ENCODE measurements at regions not wholly inside any gene's neighbourhood (a gene's known extent, or its start where the extent isn't known, plus 50 kb on each side); places are given as distances from the start of the nearest gene placed in this dataset.
"Not testable (repeated sequence)": the region's sequence is repeated elsewhere in the genome, so short reads cannot be mapped to it uniquely, and the experiment has no call there.

DNA sequence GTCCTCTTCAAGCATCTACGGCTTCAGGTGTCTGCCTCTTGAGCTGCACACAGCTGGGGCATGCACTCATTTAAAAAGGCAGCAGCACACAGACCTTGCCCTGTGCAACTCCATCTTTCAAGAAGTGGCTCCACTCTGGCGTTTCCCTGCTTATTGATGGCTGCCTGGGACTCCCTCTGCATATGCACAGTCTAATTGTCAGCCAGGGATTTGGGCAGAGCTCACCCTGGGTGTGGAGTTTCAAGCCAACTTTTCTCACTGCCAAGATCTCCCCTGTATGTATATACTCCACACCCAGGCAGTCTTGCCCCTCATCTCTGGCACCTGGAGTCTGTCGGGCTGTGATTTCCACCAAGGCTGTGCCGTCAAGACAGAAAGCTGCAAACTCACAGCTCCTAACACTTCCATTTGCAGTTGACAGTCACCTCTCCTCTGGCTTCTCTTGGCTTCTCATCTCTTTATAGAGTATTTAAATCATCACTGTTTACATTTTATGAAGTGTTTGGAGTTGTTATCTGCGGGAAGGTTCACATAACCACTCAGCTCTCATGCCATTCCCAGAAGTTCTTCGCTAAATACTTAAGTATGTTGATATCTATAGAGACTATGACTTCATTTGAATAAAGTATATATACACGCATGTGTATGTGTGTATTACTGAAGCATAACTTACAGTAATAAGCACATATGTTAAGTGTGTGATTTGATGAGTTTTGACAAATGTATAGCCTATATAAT is 130.5 kb upstream of the ZNF469 start:
- DNase-seq: not testable (repeated sequence)

DNA sequence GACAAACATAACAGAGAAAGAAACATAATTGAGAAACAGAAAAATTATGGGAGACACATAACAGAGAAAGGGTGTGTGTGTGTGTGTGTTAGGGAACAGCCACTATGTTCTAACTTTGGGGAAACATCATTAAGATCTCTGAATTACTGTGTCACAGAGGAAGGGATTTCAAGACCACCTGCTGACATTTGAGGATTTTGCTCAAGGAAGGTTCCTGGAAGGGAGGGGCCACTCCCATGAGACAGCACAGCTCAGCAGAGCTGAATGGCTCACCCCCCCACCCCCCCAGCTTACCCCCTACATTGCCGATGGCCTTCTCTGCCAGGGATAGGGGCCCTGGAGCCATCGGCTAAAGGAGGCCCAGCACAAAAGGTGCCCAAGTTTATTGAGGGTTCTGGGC is 124.6 kb upstream of the ZNF469 start:
- not testable (repeated sequence) for DNase-seq

DNA sequence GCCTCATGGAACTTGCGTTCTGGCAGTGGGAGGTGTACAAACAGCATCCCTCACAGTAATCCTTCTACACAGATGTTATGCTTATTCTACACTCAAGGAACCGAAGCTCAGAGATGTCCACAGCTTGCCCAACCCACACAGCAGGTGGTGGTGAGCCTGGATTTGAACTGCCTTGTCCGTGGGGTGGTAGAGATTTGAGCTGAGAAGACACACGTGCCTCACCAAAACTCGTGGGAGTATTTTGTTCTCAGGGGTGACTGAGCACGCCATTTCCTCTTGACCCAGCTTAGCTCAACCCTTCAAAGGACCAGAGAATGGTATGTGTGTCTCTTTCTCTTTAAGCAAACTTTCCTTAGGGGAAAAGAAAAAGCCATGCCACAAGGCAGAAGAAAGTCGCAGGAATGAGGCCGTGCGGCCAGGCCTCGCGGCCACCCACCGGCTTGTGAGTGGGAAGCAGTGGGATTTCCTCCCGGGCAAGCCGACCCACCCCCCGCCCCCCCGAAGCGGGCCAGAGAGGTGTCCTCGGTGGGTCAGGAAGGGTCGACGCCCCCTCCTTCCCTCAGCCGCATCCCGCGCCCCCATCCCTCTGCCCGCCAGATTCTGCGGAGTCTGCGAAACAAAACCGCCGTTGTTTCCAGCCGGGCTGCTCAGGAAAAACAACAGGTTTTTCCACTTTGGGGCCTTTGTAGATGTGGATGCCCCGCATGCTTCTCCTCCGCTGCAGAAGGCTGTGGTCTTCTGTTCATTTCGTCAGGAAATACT is 123.8 kb upstream of the ZNF469 start:
- not testable (repeated sequence) for DNase-seq

DNA sequence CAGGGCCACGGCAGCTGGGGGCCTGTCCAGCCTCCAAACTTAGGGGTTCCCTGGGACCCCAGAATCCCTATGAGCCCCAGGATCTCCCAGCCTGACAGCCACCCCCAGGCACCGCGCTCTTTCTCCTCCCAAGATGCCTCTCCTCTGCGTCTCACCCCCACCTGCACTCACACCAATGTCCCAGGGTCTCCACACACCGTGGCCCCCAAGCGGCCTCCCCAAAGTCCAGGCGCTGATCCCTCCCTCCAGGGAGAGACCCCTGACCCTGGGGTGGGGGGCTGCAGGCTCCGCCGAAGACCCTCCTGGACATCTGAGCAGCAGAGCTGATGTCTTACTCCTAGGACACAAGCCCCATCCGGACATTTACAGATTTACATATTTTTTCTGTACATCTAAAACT is 123.2 kb upstream of the ZNF469 start:
- DNase-seq: not testable (repeated sequence)

DNA sequence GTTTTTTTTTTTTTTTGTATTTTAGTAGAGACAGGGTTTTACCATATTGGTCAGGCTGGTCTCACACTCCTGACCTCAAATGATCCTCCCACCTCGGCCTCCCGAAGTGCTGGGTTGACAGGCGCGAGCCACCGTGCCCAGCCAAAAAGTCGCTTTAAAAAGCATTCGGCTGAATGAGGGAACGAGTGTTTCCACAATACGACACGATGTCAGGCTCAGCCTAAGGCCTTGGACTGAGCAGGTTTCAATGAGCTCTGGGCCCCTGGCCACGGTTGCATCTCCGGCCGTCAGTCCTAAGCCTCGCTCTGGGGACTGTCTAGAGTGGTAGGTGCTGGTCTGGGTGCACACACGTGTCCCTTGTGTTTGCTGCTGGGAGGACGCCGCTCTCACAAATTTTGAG is 122.6 kb upstream of the ZNF469 start:
- DNase-seq: not testable (repeated sequence)

DNA sequence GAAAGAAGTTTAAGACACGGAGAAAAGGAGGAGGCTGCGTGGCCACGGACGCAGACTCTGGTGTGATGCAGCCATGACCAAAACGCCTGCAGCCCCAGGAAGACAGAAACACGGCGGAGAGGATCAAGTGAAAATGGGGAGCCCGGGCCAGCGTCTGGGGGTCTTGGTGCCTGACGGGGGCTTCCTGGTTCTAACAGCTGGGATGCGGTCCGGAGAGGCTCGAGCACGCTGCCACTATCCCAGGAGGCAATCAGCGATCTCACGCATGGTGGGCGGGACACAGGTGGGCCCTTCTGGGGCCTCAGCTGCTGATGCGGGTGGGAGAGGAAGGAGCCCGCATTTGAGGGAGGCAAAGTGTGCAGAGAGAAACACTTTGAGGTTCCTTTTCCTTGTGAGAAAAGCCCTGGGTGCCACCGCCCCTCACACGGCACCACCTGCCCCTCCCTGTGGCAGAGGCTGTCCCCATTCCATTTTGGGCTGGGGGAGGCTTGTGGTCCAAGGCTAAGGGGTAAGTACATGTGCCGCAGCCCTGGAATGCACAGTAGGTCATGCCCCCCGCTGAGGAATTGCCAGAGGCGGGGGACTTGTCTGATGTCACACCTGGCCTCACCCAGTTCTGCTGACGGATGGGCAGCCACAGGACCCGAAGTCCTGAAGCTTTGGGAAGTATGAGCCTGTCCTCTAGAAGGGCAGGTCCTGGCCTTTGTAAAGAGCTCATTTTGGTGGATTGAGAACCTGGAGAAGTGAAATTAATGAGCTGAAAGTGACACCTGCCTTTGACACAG is 121.7 kb upstream of the ZNF469 start:
- not testable (repeated sequence) for DNase-seq

DNA sequence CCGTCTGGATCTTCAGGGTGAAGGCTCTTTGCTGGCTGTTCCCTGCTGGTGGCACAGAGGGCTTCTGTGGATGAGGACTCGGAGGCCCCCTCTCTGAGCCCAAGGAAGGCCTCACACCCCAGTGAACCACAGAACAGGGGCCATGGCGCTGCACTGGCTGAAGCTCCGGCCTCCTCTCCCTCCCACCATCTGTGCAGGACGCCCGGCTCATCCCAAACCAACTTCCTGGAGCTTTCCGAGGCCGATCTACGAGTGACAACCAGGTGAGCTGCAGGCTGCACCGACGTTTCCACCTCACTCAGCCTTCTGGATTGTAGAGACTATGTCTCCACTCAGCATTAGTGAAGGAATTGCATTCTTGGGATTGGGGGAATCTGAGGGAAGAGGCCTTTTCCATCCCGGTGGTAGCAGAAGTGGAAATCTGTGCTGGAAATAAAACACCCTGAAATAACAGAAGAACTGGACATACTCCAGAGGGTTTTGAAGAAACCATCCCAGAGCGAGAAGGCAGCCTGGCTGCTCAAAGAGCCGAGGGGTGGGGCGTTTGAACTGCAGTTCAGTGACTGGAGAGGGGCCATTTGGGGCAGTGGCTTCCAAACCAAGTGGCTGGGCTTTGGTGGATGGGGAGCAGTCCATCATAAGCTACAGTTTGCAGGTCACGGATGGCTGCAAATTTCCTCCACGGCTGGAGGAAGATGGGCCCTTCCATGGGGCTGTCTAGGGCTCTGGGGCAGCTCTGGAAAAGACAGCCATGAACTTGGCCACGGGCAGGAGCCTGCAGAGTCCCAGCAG is 120.7 kb upstream of the ZNF469 start:
- DNase-seq: not testable (repeated sequence)

DNA sequence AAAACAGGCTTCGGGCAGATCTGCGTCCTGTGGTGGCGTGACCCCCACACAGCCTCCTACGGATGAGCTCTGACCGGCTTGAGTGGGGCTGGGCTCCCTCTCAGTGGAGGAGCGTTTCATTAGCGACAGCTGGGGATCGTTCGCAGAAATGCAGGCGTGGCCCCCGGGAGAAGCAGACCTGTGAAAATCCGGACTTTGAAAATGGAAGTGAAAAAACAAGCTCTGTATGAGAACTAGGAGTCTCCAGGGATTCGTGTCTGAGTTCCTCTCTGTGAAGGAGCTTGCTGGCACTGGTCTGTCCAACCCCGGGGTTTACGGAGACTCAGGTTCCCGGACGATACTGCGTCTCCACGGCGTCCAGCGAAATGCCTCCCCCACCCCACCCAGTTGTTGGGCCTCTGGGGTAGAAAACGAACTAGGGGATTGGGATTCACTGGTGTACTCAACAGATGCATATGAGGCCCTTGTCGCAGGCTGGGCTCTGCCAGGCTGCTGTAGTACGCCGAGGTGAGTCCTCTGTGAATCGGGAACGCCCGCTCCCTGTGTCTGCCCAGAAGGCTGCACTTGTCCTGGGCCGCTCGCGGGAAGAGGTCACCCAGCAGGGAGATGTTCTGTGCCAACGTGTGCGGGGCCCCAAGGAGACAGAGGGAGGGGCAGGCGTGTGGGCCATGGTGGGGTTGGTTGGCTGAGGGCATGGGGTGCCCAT is 119.7 kb upstream of the ZNF469 start:
- not testable (repeated sequence) for DNase-seq

DNA sequence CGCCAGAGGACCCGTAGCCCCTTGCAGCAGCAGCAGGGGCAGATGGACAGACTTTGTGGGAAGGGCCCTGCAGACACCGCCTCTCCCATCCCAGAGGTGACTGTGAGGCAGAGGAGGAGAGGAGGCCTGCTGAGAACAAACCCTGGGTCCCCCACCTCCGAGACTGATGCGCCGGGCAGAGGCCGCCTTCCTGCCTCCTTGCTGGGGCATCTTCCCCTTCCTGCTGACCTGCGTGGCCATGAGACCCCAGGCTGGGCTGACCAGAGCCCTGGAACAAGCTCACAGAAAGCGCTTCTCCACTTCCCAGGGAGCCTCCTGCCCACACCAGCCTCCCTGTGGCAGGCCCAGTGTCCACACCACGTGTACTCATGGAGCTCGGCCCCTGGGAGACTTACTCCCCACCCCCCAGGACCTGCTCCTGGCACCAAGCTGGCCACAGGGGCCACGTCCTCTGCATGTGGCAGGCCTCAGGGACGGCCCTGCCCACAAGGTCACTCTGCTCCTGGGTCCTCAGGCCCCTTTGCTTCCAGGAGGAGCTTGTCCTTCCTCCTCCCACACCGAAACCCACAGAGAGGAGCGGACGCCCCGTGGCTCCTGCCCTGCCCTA is 119.0 kb upstream of the ZNF469 start:
- not testable (repeated sequence) for DNase-seq

DNA sequence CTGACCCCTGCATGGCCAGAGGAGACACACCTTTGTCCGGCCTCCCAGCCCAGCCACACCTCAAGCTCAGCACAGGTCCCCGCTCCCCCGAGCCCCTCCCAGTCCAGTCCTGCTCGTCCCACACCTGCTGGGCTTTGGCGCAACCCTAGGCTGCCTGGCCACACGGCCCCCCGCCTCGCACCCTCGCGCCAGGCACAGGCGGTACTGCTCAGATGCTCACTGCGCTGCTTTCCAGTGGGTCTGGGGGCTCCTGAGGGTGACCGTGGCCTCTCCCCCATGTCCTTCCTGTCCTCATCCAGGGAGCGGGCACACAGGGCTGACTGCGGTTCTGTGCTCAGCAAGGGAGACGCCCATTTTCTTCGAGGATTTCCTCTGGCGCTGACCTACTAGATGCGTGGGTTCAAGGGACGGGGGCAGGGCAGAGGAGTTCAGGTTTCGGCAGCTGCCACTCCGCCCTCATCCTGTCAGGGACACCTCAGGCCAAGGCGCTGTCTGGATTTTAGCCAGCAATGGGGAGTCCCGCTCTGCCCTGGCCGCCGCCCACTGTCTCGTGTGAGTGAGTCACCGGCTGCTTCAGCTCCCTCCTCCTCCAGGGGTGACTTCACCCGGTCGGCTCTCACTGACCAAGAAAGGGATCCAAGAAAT is 118.0 kb upstream of the ZNF469 start:
- DNase-seq: no peak

DNA sequence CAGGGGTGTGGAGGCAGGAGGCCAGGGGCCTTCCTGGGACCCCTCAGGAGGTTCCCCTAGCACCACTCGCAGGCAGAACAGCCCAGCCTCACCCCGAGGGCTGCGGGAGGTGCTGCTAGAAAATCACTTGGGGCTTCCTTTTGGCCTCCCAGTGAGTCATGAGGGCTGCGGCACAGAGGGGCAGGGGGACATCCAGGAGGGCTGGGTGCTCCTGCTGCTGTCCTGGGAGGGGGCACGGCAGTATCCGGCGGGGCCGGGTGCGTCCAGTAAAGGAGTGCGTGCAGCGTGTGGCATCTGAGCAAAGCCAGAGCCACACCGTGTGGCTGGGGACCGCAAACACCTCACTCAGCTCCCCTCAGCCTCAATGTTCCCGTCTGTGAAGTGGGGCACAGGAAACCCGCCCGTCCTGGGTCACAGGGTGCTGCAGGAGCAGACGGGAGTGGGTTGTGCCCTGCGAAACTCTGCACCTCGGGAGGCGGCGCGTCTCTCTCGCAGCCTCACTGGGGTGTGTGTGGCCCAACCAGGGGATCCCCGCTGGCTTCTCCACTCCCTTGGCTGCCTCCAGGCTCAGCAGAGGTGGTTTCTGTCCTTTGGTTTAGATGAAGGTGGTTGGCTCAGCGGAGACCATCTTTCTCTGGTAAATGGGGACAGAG is 117.3 kb upstream of the ZNF469 start:
- DNase-seq: not testable (repeated sequence)

DNA sequence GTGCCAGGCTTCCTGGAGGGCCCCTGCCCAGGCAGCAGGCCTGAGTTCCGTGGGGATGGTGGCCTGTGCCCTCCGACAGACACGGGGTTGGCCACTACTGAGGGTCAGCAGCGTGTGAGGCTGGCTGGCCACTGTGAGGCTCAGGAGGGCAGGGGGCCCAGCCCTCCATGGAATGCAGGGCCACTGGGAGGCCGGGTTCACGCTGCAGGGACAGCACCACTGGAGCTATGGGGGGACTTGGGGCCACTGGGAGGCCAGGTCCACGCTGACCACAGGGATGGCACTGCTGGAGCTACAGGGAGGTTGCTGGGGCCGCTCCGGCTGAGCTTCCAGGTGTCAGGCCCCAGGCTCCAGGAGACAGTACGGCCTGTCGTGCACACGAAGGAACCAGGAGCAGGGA is 116.7 kb upstream of the ZNF469 start:
- DNase-seq: not testable (repeated sequence)

DNA sequence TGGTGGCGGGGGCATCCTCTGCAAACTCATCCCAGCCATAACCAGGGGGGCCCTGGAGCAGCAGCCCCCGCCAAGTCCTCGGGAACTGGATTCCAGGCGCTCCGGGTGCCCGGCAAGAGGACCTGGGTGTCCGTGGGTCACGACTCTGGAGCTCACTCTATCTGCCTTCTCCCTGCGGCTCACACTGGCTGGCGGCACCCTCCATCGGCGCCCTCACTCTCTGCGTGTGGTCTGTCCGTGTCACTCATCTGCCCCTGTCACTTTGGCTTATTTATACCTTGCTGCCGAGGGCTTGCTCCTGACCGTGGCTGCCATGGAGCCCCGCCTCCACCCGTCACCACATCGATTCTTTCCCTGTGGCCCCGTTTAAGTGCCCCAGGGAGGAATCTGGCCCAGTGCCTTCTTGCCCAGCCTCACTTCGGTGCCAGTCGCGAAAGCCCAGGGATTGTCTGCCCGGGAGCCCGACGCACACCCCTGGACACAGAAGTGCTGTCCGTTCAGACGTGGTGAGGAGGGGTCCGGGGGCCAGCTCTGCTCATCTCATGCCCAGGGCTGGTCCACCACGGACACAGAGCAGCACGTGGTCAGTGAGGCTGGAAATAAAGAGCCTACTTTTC is 115.7 kb upstream of the ZNF469 start:
- not testable (repeated sequence) for DNase-seq

DNA sequence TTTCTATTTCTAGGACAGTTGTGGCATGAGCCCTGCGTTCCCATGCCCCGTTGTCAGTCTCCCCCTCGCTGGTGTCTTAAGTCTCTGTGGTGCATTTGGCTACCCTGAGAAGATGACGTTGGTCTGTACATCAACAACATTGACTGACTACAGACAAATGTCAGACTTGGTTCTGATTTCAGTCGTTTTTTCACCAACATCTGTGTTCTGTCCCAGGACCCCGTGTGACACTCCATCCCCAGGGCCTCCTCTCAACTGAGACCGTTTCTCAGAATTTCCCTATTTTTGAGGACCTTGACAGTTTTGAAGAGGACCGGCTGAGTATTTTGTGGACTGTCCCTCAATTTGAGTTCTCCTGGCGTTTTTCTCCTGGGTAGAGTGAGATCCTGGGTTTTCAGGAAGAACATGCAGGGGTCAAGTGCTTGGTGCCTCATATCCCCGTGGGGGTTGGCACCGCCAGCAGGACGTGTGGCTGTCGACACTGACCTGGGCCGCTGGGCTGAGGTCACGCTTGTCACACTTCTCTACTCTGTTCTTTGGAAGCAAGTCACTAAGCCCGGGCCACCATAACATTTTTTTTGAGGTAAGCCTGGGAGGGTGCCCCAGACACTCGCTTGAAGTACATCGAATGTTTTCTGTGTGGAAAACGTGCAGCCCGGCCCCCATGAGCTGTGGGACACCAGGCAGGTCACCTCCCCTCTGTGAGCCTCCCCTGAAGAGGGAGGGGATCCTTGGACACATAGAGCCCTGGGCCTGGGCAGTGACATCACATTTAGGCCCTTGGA is 114.4 kb upstream of the ZNF469 start:
- not testable (repeated sequence) for DNase-seq

DNA sequence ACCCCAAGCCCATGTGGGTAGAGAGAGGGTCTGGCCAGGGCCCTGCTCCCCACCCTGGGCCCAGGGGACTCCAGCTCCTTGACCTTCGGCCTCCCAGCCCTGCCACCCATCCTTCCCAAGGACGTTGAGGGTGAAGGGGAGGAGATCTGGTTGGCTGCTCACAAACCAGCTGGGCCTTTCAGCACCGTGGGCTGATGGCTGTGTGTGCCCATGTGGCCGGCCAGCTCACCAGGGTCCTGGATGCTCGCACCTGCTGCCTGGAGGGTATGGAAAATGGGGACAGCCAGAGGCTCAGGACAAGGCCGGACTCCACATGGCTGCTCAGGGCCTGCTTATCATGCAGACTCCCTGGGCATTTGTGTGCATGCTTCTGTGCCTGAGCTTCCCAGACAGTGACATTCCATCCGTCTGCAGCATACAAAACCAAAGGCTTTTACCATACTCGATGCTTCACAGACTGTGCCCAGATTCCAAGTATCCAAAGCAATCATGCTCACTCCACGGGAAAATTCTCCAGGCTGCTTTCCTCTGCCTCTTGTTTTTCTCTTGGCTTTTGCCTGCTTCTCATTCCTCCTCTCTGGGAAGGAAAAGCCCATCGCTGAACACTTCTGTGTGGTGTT is 112.5 kb upstream of the ZNF469 start:
- not testable (repeated sequence) for DNase-seq

DNA sequence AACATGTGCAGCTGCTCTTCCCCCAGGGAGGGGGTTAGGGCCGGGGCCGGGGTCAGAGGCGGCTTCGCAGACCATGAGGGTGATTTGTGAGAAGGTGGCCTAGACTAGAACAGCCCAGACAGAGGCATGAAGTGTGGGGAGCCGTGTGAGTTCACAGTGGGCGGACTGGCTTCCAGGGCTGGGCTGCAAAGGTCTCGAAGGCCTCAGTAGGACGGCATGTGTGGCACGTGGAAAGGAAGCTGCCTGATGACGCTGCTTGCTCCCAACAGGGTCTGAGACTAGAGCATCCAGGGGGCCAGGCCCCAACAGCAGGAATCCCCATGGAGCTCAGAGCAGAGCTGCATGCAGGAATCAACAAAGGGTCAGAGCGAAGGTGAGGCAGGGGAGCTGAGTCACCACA is 111.5 kb upstream of the ZNF469 start:
- DNase-seq: not testable (repeated sequence)

DNA sequence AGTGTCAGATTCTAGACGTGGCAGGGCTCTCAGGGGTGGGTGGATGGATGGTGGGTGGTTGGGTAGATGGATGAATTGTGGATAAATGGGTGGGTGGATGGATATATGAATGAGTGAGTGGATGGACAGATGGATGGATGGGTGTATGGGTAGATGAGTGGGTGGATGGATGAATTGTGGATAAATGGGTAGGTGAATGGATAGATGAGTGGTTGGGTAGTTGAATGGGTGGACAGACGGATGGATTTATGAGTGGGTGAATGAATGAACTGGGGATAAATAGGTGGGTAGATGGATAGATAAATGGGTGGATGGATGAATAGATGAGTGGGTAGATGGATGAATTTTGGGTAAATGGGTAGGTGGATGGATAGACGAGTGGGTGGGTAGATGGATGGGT is 111.0 kb upstream of the ZNF469 start:
- DNase-seq: not testable (repeated sequence)

DNA sequence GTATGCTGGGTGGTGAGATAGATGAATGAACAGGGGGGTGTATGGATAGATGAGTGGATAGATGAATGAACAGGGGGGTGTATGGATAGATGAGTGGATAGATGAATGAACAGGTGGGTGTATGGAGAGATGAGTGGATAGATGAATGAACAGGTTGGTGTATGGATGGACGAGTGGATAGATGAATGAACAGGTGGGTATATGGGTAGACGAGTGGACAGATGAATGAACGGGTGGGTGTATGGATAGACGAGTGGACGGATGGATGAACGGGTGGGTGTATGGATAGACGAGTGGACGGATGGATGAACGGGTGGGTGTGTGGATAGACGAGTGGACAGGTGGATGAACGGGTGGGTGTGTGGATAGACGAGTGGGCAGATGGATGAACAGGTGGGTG is 110.3 kb upstream of the ZNF469 start:
- not testable (repeated sequence) for DNase-seq
